Smooth muscle cell (in vitro differentiated cells): ENCODE measurements at regions not wholly inside any gene's neighbourhood (a gene's known extent, or its start where the extent isn't known, plus 50 kb on each side); places are given as distances from the start of the nearest gene placed in this dataset.

Source experiments
- DNase-seq: peaks from one replicate; lab custom pipeline; 2025; ENCODE audit not compliant: unreplicated experiment; lab: John Stamatoyannopoulos, UW
- H2AFZ ChIP-seq: fragments of 200-600 bp; sonication (generic); 2 replicates; pipeline ENCODE4 v1.6.0; 2016; ENCODE audit warnings: antibody characterized with exemption, low read depth, mild to moderate bottlenecking
- H3F3A ChIP-seq: fragments of 200-600 bp; sonication (generic); 2 replicates; pipeline ENCODE4 v1.6.0; 2017; ENCODE audit warnings: antibody characterized with exemption, low read depth
- H3K27ac ChIP-seq: fragments of 200-600 bp; sonication (generic); 2 replicates; pipeline ENCODE4 v1.5.1; 2016; ENCODE audit warnings: low read depth, mild to moderate bottlenecking
- H3K27me3 ChIP-seq: fragments of 200-600 bp; sonication (generic); 2 replicates; pipeline ENCODE4 v1.6.1; 2016; ENCODE audit warnings: low read depth, mild to moderate bottlenecking
- H3K36me3 ChIP-seq: fragments of 200-600 bp; sonication (generic); 2 replicates; pipeline ENCODE4 v1.5.1; 2016; ENCODE audit warnings: low read depth
- H3K4me1 ChIP-seq: fragments of 200-600 bp; sonication (generic); 2 replicates; pipeline ENCODE4 v1.5.1; 2016; ENCODE audit warnings: low read depth
- H3K4me2 ChIP-seq: fragments of 200-600 bp; sonication (generic); 2 replicates; pipeline ENCODE4 v1.6.0; 2016; ENCODE audit warnings: mild to moderate bottlenecking
- H3K4me3 ChIP-seq: fragments of 200-600 bp; sonication (generic); 2 replicates; pipeline ENCODE4 v1.5.1; 2016; ENCODE audit warnings: mild to moderate bottlenecking
- H3K79me2 ChIP-seq: fragments of 200-600 bp; sonication (generic); 2 replicates; pipeline ENCODE4 v1.6.0; 2016; ENCODE audit warnings: low read depth, mild to moderate bottlenecking
- H3K9ac ChIP-seq: fragments of 200-600 bp; sonication (generic); 2 replicates; pipeline ENCODE4 v1.6.0; 2016; ENCODE audit warnings: low read depth
- H3K9me3 ChIP-seq: fragments of 200-600 bp; sonication (generic); replicated peaks from 2 replicates; pipeline ENCODE4 v1.5.1; 2016; ENCODE audit warnings: low read depth
- H4K20me1 ChIP-seq: fragments of 200-600 bp; sonication (generic); 2 replicates; pipeline ENCODE4 v1.6.0; 2016; ENCODE audit warnings: low read depth
- WGBS: methylation state at CpG from one replicate; pipeline ENCODE4 v1.1.7; 2016; ENCODE audit warnings: low lambda C conversion rate; 5-methylcytosine and 5-hydroxymethylcytosine counted together
- TF ChIP-seq, protein P1 (sequence below): fragments of 200-600 bp; sonication (generic); IDR thresholded peaks from 2 replicates; pipeline ENCODE4 v1.5.1; 2017; ENCODE audit warnings: borderline replicate concordance, mild to moderate bottlenecking, antibody characterized with exemption; ENCODE audit not compliant: insufficient read depth, poor library complexity, severe bottlenecking

DNA sequence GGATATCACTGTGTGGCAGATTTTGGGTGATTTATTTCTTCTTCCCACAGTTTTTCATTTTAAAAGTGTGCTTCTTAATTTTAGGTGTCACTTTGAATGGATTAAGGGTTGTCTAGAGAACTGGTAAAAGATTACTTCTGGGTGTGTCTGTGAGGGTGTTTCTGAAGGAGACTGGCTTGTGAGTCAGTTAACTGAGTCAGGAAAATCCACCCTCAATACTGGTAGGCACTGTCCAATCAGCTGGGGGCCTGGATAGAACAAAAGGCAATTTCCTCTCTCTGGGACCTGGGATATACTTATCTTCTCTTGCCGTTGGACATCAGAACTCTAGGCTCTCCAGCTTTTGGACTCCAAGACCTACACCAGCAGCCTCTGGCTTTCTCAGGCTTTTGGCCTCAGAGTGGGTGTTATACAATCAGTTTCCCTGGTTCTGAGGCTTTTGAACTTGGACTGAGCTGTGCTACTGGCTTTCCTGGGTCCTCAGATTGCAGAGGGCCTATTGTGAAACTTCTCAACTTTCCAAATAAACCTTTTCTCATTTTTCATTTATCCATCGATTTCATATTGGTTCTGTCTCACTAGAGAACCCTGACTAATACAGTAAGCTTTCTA is 413.1 kb downstream of the GBA3 start:
- Histone ChIP-seq H3K9ac (no peak overlapping the region), H2AFZ (no peak overlapping the region), H3K4me1 (no peaks in the 10 kb centered on the region), H3K36me3 (no peaks in the 10 kb centered on the region), H3K4me2 (no peak overlapping the region), H4K20me1 (no peaks in the 10 kb centered on the region), H3K27me3 (no peaks in the 10 kb centered on the region), H3K27ac (no peak overlapping the region), H3K79me2 (no peaks in the 10 kb centered on the region), H3K4me3 (no peak overlapping the region), H3F3A (no peaks in the 10 kb centered on the region), H3K9me3 (no peaks in the 10 kb centered on the region)
- WGBS: 87% methylated on average over 2 of the region's 2 CpGs
- TF ChIP-seq, protein P1, sequence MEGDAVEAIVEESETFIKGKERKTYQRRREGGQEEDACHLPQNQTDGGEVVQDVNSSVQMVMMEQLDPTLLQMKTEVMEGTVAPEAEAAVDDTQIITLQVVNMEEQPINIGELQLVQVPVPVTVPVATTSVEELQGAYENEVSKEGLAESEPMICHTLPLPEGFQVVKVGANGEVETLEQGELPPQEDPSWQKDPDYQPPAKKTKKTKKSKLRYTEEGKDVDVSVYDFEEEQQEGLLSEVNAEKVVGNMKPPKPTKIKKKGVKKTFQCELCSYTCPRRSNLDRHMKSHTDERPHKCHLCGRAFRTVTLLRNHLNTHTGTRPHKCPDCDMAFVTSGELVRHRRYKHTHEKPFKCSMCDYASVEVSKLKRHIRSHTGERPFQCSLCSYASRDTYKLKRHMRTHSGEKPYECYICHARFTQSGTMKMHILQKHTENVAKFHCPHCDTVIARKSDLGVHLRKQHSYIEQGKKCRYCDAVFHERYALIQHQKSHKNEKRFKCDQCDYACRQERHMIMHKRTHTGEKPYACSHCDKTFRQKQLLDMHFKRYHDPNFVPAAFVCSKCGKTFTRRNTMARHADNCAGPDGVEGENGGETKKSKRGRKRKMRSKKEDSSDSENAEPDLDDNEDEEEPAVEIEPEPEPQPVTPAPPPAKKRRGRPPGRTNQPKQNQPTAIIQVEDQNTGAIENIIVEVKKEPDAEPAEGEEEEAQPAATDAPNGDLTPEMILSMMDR: no peak
- DNase-seq: no peak

DNA sequence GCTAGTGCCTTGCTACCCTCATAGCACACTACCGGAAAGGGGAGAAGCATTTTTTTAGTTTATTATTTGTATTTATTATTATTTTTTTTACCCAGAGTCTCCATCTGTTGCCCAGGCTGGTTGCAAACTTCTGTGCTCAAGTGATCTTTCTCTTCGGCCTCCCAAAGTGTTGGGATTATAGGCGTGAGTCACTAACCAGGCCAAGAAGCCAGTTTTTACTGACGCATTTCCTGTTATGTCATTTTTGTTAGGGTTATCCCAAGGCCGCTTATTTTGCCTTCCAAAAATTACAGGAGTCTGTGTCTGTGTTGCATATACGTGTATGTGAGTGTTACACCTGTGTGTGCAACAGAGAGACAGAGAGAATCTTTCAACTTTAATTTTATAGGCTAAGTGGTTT is 404.5 kb downstream of the GBA3 start:
- WGBS: 60% methylated on average over 6 of the region's 6 CpGs

DNA sequence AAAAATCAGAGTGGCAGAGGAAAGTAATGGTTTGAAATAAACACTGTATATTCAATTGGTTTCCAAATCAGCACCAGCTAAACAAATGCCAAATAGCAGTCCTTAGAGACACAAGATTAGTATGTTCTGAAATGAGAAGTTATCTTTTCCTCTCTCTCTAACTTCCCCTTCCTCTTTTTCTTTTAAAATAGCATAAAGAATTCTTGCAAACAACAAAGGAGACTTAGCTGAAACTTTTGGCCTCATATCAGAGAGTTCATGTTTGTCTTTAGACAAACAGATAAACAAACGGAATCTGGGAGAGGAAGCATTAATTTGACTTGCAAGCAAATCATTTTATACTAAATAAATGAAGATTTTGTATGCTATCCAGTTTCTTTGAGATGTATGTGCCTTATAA is 399.0 kb downstream of the GBA3 start:
- TF ChIP-seq, protein P1: no peak
- Histone ChIP-seq H3K36me3 (no peaks in the 10 kb centered on the region), H3K4me2 (no peak overlapping the region), H3K9ac (no peak overlapping the region), H3K4me1 (no peaks in the 10 kb centered on the region), H3K9me3 (no peaks in the 10 kb centered on the region), H3K79me2 (no peaks in the 10 kb centered on the region), H3K27me3 (no peaks in the 10 kb centered on the region), H2AFZ (no peak overlapping the region), H4K20me1 (no peaks in the 10 kb centered on the region), H3F3A (no peaks in the 10 kb centered on the region), H3K4me3 (no peak overlapping the region), H3K27ac (no peak overlapping the region)
- WGBS: 77% methylated on average over 1 of the region's 1 CpG
- DNase-seq: no peak

More for the DNA sequence above, 404.5 kb downstream of the GBA3 start:
- H3K36me3 ChIP-seq: no peaks in the 10 kb centered on the region
- no peaks in the 10 kb centered on the region for H4K20me1 ChIP-seq
- H3K27ac ChIP-seq: no peak overlapping the region
- H3K4me1 ChIP-seq: no peaks in the 10 kb centered on the region
- H3K9ac ChIP-seq: no peak overlapping the region
- H3K4me2 ChIP-seq: no peak overlapping the region
- no peaks in the 10 kb centered on the region for H3K79me2 ChIP-seq
- no peaks in the 10 kb centered on the region for H3K27me3 ChIP-seq
- no peak overlapping the region for H3K4me3 ChIP-seq
- DNase-seq: no peak
- TF ChIP-seq, protein P1: no peak
- H2AFZ ChIP-seq: no peak overlapping the region
- H3K9me3 ChIP-seq: no peaks in the 10 kb centered on the region
- H3F3A ChIP-seq: no peaks in the 10 kb centered on the region

DNA sequence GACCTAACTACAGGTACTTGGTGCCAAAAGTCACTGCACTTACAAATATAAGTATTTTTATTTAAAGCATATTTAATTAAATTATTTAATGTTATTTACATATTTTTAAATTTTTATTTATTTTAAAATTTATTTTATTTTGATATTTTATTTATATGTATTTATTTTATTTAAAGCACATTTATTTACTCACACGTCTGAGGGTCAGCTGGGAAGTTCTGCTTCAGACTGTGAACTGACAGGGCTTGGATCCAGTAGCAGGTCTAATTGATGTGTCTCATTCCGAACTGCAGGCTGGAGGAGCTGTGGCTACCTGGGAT is 392.5 kb downstream of the GBA3 start:
- no peak overlapping the region for H2AFZ ChIP-seq
- H3K9me3 ChIP-seq: no peaks in the 10 kb centered on the region
- TF ChIP-seq, protein P1: no peak
- no peaks in the 10 kb centered on the region for H3K79me2 ChIP-seq
- H3F3A ChIP-seq: no peaks in the 10 kb centered on the region
- H3K9ac ChIP-seq: no peak overlapping the region
- H3K4me2 ChIP-seq: no peak overlapping the region
- H3K27me3 ChIP-seq: no peaks in the 10 kb centered on the region
- no peak for DNase-seq
- no peak overlapping the region for H3K4me3 ChIP-seq
- H4K20me1 ChIP-seq: no peaks in the 10 kb centered on the region
- WGBS: 91% methylated on average over 2 of the region's 2 CpGs
- H3K27ac ChIP-seq: no peak overlapping the region
- H3K36me3 ChIP-seq: no peaks in the 10 kb centered on the region
- no peaks in the 10 kb centered on the region for H3K4me1 ChIP-seq
